Chondrocyte (in vitro differentiated cells): ENCODE measurements at regions not wholly inside any gene's neighbourhood (a gene's known extent, or its start where the extent isn't known, plus 50 kb on each side); places are given as distances from the start of the nearest gene placed in this dataset.

Source experiments
- DNase-seq: peaks from one replicate; pipeline ENCODE4 v3.0.0; 2021; ENCODE audit warnings: mixed read lengths, low spot score
- H3K27ac Mint-ChIP-seq: one replicate; pipeline ENCODE4 v1.8.0; 2021; ENCODE audit warnings: mild to moderate bottlenecking, moderate library complexity, mixed read lengths; ENCODE audit not compliant: unreplicated experiment
- H3K27me3 Mint-ChIP-seq: 2 replicates; pipeline ENCODE4 v1.8.0; 2021; ENCODE audit warnings: low read depth, mixed read lengths
- H3K36me3 Mint-ChIP-seq: 2 replicates; pipeline ENCODE4 v1.8.0; 2021; ENCODE audit warnings: low read depth, mixed read lengths
- H3K4me1 Mint-ChIP-seq: 2 replicates; pipeline ENCODE4 v1.8.0; 2021; ENCODE audit warnings: low read depth, mild to moderate bottlenecking, mixed read lengths
- H3K4me3 Mint-ChIP-seq: one replicate; pipeline ENCODE4 v1.8.0; 2021; ENCODE audit warnings: mild to moderate bottlenecking, moderate library complexity, mixed read lengths; ENCODE audit not compliant: unreplicated experiment
- H3K9me3 Mint-ChIP-seq: 2 replicates; pipeline ENCODE4 v1.8.0; 2021; ENCODE audit warnings: low read depth, mixed read lengths
- TF ChIP-seq, protein P1 (sequence below): fragments of 200-600 bp; sonication (generic); IDR thresholded peaks from 2 replicates; pipeline ENCODE4 v1.5.0; 2021; ENCODE audit warnings: antibody characterized with exemption, mild to moderate bottlenecking, moderate library complexity

DNA sequence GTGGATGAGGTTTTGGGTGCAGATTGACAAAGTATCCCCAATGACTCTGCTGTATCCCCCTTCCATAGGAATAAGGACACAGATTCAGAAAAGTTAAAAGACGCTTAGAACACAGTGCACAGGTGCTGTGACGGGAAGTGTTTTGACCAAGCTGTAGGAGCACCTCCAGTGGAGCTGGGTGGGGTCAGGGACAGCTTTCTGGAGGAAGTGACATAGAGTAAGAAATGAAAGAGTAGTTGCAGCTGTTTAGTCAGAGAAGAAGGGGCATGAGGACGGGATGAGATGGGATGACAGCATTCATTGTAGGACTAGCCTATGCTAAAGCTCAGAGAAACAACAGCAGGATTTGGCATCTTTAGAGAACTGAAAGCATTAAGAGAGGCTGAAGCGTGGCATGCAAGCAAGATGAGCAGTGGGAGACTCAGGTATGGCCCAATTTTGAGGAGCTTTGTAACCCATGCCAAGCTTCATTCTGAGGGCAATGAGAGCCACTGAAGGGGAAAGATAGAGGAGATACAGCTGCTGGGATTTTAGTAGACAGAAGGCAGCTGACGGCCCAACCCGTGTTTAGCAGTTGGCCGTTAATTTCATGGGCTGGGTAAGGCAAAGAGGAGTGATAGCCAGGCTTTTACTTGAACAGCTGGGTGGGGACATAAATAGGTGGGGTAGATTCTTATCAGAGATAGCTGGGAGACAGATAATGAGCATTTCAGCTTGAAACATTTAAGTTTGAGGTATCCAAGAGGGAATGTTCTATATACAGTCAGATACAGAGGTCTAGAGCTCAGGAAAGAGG lies 131.8 kb upstream of the KRAS start:
- no peak for DNase-seq
- TF ChIP-seq, protein P1, sequence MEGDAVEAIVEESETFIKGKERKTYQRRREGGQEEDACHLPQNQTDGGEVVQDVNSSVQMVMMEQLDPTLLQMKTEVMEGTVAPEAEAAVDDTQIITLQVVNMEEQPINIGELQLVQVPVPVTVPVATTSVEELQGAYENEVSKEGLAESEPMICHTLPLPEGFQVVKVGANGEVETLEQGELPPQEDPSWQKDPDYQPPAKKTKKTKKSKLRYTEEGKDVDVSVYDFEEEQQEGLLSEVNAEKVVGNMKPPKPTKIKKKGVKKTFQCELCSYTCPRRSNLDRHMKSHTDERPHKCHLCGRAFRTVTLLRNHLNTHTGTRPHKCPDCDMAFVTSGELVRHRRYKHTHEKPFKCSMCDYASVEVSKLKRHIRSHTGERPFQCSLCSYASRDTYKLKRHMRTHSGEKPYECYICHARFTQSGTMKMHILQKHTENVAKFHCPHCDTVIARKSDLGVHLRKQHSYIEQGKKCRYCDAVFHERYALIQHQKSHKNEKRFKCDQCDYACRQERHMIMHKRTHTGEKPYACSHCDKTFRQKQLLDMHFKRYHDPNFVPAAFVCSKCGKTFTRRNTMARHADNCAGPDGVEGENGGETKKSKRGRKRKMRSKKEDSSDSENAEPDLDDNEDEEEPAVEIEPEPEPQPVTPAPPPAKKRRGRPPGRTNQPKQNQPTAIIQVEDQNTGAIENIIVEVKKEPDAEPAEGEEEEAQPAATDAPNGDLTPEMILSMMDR = no peak
- Mint-ChIP-seq H3K9me3 (no peaks in the 10 kb centered on the region), H3K27ac (no peak overlapping the region), H3K4me3 (no peak overlapping the region), H3K27me3 (no peaks in the 10 kb centered on the region), H3K36me3 (no peaks in the 10 kb centered on the region), H3K4me1 (peaks cover 27% of the 10 kb centered on the region)

DNA sequence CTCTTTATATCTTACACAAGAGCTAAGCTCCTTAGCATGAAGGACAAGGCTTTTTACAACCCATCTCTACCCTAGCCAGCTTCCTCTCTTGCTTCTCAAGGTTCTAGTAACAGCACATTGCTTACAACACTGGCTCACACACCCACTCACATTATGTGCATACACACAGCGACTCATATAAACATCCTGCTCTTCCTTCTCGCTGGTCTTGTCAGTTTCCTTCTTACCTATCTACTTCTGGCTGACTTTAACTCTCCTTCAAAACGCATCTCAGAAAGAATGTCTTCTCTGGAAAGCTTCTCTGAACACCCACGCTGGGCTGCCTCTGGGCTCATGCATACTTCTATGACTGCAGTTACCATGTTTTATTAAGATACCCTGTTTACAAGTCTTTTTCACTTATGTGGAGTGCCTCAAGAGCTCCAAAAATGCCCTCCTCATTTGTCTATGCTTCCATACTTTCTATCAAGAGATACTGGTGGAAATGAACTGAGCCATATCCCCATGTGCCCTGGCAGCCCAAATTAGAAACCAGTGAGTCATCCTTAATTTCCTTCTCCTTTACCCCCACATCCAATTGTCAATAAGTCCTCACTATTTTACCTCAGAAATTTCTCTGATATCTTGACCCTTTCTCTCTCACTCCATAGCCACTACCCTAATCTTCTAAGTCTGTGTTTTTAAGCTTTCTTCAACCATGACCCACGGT lies 126.9 kb upstream of the KRAS start:
- TF ChIP-seq, protein P1 = no peak
- H3K9me3 Mint-ChIP-seq = no peaks in the 10 kb centered on the region
- H3K27me3 Mint-ChIP-seq = no peaks in the 10 kb centered on the region
- no peak overlapping the region for H3K4me3 Mint-ChIP-seq
- H3K4me1 Mint-ChIP-seq = peaks cover 10% of the 10 kb centered on the region
- H3K36me3 Mint-ChIP-seq = no peaks in the 10 kb centered on the region
- H3K27ac Mint-ChIP-seq = no peak overlapping the region
- DNase-seq = no peak

DNA sequence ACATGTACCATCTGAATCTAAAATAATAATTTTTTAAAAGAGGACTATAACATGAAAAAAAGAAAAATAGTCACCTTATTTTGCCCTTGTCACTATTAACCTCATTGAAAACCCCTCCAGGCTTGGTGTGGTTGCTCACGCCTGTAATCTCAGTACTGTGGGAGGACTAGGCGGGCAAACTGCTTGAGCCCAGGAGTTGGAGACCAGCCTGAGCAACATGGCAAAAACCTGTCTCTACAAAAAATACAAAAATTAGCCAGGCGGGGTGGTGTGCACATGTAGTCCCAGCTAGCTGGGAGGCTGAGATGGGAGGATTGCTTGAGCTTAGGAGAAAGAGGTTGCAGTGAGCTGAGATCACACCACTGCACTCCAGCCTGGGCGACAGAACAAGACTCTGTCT lies 126.3 kb upstream of the KRAS start:
- Mint-ChIP-seq H3K27me3 (no peaks in the 10 kb centered on the region), H3K4me1 (peaks cover 14% of the 10 kb centered on the region), H3K9me3 (no peaks in the 10 kb centered on the region), H3K36me3 (no peaks in the 10 kb centered on the region), H3K27ac (no peak overlapping the region), H3K4me3 (no peak overlapping the region)
- DNase-seq = no peak
- TF ChIP-seq, protein P1 = no peak

DNA sequence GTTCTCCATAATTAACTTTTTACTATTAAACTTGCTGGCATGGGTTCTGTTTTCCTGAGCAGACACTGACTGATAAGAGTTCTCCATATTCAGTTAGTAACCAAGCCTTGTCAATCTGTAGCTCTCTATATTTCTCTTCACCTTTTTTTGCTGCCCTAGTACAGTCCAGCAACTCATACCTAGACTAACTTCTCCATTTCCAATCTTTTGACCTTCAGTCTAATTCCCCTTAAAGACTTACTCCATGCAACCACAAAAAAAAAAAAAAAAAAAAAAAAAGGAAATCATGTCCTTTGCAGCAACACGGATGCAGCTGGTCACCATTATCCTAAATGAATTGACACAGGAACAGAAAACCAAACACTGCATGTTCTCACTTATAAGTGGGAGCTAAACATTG lies 125.7 kb upstream of the KRAS start:
- no peaks in the 10 kb centered on the region for H3K36me3 Mint-ChIP-seq
- TF ChIP-seq, protein P1 = no peak
- no peaks in the 10 kb centered on the region for H3K27me3 Mint-ChIP-seq
- DNase-seq = no peak
- no peak overlapping the region for H3K27ac Mint-ChIP-seq
- no peaks in the 10 kb centered on the region for H3K9me3 Mint-ChIP-seq
- peaks cover 18% of the 10 kb centered on the region for H3K4me1 Mint-ChIP-seq
- no peak overlapping the region for H3K4me3 Mint-ChIP-seq

DNA sequence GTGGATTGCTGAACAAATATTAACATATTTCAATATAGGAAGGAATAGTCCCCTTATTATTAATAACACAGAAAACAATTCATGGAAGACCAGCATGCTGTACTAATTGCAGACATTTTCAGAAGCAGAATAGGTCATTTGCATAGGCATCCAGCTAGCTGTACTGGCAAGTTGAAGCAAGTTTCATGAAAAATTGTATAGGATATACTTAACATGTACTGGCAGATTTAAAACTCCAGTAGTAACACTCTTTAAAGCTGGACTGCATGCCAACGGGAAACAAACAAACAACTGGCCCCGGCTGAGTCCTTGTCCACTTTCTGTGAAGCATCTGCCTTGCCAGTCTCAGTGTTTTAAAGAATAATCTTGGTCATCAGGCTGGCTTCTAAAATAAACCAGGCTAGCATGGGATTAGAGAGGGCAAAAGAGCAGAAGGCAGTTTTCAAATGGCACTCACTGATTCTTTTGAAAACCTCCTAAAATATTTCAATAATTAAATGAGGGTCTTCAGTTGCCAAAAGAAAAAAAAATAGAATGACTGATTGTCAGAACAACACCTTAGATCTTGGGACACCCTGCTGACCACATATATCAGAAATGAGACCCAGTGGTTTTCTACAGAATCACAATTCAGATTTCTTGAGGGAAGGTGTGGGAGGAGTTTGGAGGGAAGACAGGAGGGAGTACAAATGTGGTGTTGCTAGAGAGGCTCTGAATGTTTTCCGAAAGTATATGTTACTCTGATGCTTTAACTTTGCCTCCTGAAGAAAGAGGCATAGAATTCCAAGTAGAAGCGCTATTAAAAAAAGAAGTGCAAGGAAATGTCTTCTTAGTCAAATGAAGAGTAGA lies 122.5 kb upstream of the KRAS start:
- DNase-seq = no peak

More for the DNA sequence above, 122.5 kb upstream of the KRAS start:
- TF ChIP-seq, protein P1 = no peak
- Mint-ChIP-seq H3K4me3 (no peak overlapping the region), H3K27ac (no peak overlapping the region), H3K9me3 (no peaks in the 10 kb centered on the region), H3K27me3 (no peaks in the 10 kb centered on the region), H3K4me1 (peaks cover 18% of the 10 kb centered on the region), H3K36me3 (no peaks in the 10 kb centered on the region)
